ENCODE measurements at regions not wholly inside any gene's neighbourhood (a gene's known extent, or its start where the extent isn't known, plus 50 kb on each side); places are given as distances from the start of the nearest gene placed in this dataset.
"Not testable (repeated sequence)": the region's sequence is repeated elsewhere in the genome, so short reads cannot be mapped to it uniquely, and the experiment has no call there.

DNA sequence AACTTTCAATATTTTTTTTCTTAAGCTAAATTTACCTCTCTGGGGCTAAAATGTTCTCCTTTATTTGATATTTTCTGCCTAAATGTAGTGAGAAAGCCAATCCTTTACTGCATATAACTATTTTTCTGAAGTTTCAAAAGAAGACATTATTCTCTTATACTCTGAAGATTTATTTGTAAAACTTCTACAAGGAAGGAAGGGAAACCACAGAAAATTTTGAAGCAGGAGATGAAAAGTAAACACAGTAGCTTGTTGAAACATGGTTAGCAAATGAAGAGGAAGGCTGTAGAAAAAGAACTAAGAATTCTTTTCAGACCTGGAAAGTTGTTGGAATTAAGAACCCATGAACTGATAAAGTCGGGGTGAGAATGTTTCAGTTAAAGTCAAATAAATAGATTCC lies 330.3 kb downstream of the HGF start:
- no peaks in the 10 kb centered on the region for H3K9me3 ChIP-seq
- H3K36me3 ChIP-seq = no peaks in the 10 kb centered on the region
- H3K4me1 ChIP-seq = no peaks in the 10 kb centered on the region
- 15% methylated on average over 1 of the region's 1 CpG for WGBS, 2 donors
- H3K27ac ChIP-seq = no peak overlapping the region
- intact Hi-C loops (cut with DNase I) = no loop called here
- H3K4me3 ChIP-seq (replicated peaks in 1 of 3) = no peak overlapping the region
- TF ChIP-seq POLR2A (IDR thresholded peaks at IDR 0.05) = no peak
- TF ChIP-seq, protein P1, sequence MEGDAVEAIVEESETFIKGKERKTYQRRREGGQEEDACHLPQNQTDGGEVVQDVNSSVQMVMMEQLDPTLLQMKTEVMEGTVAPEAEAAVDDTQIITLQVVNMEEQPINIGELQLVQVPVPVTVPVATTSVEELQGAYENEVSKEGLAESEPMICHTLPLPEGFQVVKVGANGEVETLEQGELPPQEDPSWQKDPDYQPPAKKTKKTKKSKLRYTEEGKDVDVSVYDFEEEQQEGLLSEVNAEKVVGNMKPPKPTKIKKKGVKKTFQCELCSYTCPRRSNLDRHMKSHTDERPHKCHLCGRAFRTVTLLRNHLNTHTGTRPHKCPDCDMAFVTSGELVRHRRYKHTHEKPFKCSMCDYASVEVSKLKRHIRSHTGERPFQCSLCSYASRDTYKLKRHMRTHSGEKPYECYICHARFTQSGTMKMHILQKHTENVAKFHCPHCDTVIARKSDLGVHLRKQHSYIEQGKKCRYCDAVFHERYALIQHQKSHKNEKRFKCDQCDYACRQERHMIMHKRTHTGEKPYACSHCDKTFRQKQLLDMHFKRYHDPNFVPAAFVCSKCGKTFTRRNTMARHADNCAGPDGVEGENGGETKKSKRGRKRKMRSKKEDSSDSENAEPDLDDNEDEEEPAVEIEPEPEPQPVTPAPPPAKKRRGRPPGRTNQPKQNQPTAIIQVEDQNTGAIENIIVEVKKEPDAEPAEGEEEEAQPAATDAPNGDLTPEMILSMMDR (IDR thresholded peaks at IDR 0.05) = no peak
- H3K27me3 ChIP-seq = no peaks in the 10 kb centered on the region
- no peak for DNase-seq

DNA sequence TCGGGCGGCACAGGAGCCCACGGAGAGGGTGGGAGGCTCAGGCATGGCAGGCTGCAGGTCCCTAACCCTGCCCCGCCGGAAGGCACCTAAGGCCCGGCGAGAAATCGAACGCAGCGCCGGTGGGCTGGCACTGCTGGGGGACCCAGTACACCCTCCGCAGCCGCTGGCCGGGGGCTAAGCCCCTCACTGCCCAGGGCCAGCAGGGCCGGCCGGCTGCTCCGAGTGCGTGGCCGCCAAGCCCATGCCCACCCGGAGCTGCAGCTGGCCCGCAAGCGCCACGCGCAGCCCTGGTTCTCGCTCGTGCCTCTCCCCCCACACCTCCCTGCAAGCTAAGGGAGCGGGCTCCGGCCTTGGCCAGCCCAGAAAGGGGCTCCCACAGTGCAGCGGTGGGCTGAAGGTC lies 332.7 kb downstream of the HGF start:
- H3K9me3 ChIP-seq; H3K4me3 ChIP-seq (replicated peaks in 1 of 3); H3K27ac ChIP-seq; intact Hi-C loops (cut with DNase I); H3K36me3 ChIP-seq; H3K4me1 ChIP-seq; DNase-seq; H3K27me3 ChIP-seq: not testable (repeated sequence)
- WGBS, 2 donors = 83% methylated on average over 1 of the region's 29 CpGs; no CpG with 5 or more reads in 1 of the 2 donors

DNA sequence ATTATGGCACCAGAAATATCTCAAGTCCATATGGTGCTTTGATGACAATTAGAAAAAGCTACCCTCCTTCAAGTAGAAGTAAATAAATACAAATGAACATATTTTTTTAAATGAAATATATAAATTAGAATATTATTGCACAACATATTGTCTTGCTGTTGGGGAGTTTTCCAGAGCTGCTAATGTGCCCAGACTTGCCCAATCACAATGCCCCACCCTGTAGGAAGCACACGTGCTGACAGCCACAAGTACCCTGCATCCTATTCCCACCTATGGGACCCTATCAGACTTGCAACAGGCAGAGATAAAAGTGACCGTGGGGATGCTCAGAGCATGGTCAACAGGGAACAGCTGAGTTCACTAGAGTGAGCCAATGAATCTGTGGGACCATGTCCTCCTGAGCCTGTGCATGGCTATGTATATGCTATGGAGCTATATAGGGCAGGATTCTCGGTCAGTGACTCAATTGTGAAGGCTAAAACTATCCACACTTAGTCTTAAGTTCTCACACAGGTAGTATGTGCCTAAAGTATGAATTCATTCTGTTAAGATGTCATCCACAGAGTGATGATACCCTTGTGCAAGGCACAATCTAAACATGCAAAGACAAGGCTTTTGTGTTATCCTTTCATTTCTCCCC lies 336.0 kb downstream of the HGF start:
- no peak overlapping the region for H3K4me3 ChIP-seq (replicated peaks in 1 of 3)
- 83 to 84% methylated on average over 3 of the region's 3 CpGs for WGBS, 2 donors
- H3K4me1 ChIP-seq = no peaks in the 10 kb centered on the region
- intact Hi-C loops (cut with DNase I) = no loop called here
- H3K27me3 ChIP-seq = no peaks in the 10 kb centered on the region
- no peak for TF ChIP-seq POLR2A (IDR thresholded peaks at IDR 0.05)
- TF ChIP-seq, protein P1 (IDR thresholded peaks at IDR 0.05) = no peak
- no peaks in the 10 kb centered on the region for H3K36me3 ChIP-seq
- no peak for DNase-seq
- no peaks in the 10 kb centered on the region for H3K9me3 ChIP-seq
- H3K27ac ChIP-seq = no peak overlapping the region

DNA sequence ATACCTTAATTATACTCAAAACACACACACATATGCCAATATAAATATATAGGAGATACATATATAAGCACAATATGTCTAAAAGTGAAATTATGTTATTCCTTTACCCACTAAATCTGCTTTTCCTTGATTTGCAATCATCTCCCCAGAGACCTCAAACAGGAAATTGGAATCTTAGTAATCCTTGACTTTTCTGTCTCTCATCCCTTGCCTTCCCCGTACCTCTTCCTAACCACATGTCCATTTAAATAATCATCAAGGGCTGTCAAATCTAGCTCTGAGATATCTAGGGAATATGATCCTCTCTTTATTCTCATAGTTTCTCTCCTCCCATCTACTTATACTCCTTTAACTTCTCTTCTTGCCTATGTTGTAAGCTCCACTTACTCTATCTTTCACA lies 336.6 kb downstream of the HGF start:
- 69 to 82% methylated on average over 1 of the region's 1 CpG for WGBS, 2 donors
- Histone ChIP-seq H3K4me1 (no peaks in the 10 kb centered on the region), H3K27ac (no peak overlapping the region), H3K4me3 (replicated peaks in 1 of 3) (no peak overlapping the region), H3K27me3 (no peaks in the 10 kb centered on the region), H3K36me3 (no peaks in the 10 kb centered on the region), H3K9me3 (no peaks in the 10 kb centered on the region)
- TF ChIP-seq, protein P1 (IDR thresholded peaks at IDR 0.05) = no peak
- no peak for TF ChIP-seq POLR2A (IDR thresholded peaks at IDR 0.05)
- DNase-seq = no peak
- intact Hi-C loops (cut with DNase I) = no loop called here

DNA sequence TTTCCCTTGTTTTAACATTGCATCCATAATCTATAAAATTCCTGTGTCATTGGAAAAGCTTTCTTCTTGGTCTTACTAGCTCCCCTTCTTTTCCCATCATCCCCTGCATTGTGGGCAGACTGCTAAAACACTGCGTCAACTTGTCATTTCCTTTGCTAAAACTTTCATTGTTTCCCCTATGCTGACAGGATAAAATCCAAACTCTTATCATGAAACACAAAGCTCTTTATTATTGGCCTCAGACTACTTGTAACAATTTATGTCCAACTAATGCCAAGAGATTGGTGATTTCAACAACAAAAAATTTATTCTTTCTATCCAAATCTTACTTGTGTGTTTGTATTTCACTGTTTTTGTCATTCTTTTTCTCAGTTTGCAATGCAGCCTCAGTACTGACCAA lies 339.1 kb downstream of the HGF start:
- Histone ChIP-seq H3K27ac (no peak overlapping the region), H3K9me3 (no peaks in the 10 kb centered on the region)

More for the DNA sequence above, 339.1 kb downstream of the HGF start:
- DNase-seq = no peak
- H3K4me1 ChIP-seq = no peaks in the 10 kb centered on the region
- no peaks in the 10 kb centered on the region for H3K36me3 ChIP-seq
- no peak for TF ChIP-seq POLR2A (IDR thresholded peaks at IDR 0.05)
- TF ChIP-seq, protein P1 (IDR thresholded peaks at IDR 0.05) = no peak
- H3K4me3 ChIP-seq (replicated peaks in 1 of 3) = no peak overlapping the region
- 77% methylated on average over 1 of the region's 1 CpG for WGBS, 2 donors
- intact Hi-C loops (cut with DNase I) = no loop called here
- H3K27me3 ChIP-seq = no peaks in the 10 kb centered on the region

Measured in thyroid gland (tissue), 4 donors.